ENCODE measurements at regions not wholly inside any gene's neighbourhood (a gene's known extent, or its start where the extent isn't known, plus 50 kb on each side); places are given as distances from the start of the nearest gene placed in this dataset.

DNA sequence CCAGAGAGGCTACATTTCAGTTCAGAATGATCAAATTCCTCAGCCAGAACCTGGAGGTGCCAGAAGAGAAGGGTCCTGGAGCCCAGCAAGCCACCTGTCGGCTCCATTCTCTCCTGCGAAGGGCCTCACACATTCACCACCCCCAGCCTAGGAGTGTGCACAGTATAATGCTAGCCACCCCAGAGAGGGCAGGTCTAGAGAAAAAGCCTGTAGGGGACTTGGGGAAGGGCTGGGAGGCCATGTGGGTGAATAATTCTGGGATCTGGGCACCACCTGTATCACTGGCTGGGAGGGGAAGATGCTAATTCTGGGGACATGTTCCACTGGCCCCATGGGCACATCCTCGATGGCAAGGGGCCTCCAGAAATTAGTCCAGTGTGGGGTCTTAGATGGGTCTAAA lies 127.6 kb upstream of the HNMT start:
- TF ChIP-seq, protein P1, sequence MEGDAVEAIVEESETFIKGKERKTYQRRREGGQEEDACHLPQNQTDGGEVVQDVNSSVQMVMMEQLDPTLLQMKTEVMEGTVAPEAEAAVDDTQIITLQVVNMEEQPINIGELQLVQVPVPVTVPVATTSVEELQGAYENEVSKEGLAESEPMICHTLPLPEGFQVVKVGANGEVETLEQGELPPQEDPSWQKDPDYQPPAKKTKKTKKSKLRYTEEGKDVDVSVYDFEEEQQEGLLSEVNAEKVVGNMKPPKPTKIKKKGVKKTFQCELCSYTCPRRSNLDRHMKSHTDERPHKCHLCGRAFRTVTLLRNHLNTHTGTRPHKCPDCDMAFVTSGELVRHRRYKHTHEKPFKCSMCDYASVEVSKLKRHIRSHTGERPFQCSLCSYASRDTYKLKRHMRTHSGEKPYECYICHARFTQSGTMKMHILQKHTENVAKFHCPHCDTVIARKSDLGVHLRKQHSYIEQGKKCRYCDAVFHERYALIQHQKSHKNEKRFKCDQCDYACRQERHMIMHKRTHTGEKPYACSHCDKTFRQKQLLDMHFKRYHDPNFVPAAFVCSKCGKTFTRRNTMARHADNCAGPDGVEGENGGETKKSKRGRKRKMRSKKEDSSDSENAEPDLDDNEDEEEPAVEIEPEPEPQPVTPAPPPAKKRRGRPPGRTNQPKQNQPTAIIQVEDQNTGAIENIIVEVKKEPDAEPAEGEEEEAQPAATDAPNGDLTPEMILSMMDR (IDR thresholded peaks at IDR 0.05; ENCODE audit: low read depth, low read length), result no peak
- no peak for TF ChIP-seq POLR2A (IDR thresholded peaks at IDR 0.05; ENCODE audit: extremely low read depth, insufficient read length)
- TF ChIP-seq, protein P2, sequence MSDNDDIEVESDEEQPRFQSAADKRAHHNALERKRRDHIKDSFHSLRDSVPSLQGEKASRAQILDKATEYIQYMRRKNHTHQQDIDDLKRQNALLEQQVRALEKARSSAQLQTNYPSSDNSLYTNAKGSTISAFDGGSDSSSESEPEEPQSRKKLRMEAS (IDR thresholded peaks at IDR 0.05; ENCODE audit: low read depth, low read length), result no peak
